ENCODE measurements at regions not wholly inside any gene's neighbourhood (a gene's known extent, or its start where the extent isn't known, plus 50 kb on each side); places are given as distances from the start of the nearest gene placed in this dataset.

GRCh38 chr4:136748773-136749172 is 783.5 kb downstream of the PCDH18 start:
- Histone ChIP-seq H3K27ac (ENCODE audit: low read length) (no peak overlapping the region), H3K4me3 (ENCODE audit: low read depth in 2 of 2, low read length in 2 of 2) (no peak overlapping the region), H3K4me1 (ENCODE audit: control insufficient read depth, insufficient read depth, low read length) (no peaks in the 10 kb centered on the region), H3K9me3 (ENCODE audit: control insufficient read depth, insufficient read depth, low read depth, low read length) (no peaks in the 10 kb centered on the region), H3K27me3 (ENCODE audit: control insufficient read depth, insufficient read depth, low read length) (no peaks in the 10 kb centered on the region), H3K36me3 (ENCODE audit: control insufficient read depth, insufficient read depth, low read length) (no peaks in the 10 kb centered on the region)
- POLR2A ChIA-PET = no interaction called here
- in situ Hi-C loops (cut with HindIII; ENCODE audit: low pct_unique_long_range_greater_than_20kb, low sequenced_read_pairs) (no loop called here), intact Hi-C loops (cut with micrococcal nuclease; ENCODE audit: unreplicated experiment) (no loop called here)
- no TSS peak for BruUV-seq (replicated peaks)
- TF ChIP-seq TCF7L2 (IDR thresholded peaks at IDR 0.05; ENCODE audit: low read depth, low read length) (no peak), POLR2AphosphoS5 (IDR thresholded peaks at IDR 0.05; ENCODE audit: low read depth, low read length) (no peak), CTCF (IDR thresholded peaks at IDR 0.05) (no peak), REST (IDR thresholded peaks at IDR 0.05; ENCODE audit: insufficient read depth in 1 of 2, low read depth in 2 of 2, low read length in 1 of 2) (no peak), SIN3A (IDR thresholded peaks at IDR 0.05; ENCODE audit: borderline replicate concordance, insufficient read depth, low read depth, low read length) (no peak)
- no peak for ATAC-seq
- DNase-seq (ENCODE audit: low read depth, low spot score) = no peak
- CTCF ChIA-PET = no interaction called here

- no TSS peak for BruUV-seq (replicated peaks)
- no peaks in the 10 kb centered on the region for H3K9me3 ChIP-seq (ENCODE audit: control insufficient read depth, insufficient read depth, low read depth, low read length)
- H3K27me3 ChIP-seq (ENCODE audit: control insufficient read depth, insufficient read depth, low read length) = no peaks in the 10 kb centered on the region
- H3K4me3 ChIP-seq (ENCODE audit: low read depth in 2 of 2, low read length in 2 of 2) = no peak overlapping the region
- intact Hi-C loops (cut with micrococcal nuclease; ENCODE audit: unreplicated experiment) (no loop called here), in situ Hi-C loops (cut with HindIII; ENCODE audit: low pct_unique_long_range_greater_than_20kb, low sequenced_read_pairs) (no loop called here)
- H3K27ac ChIP-seq (ENCODE audit: low read length) = no peak overlapping the region
- ATAC-seq = no peak
- ChIA-PET CTCF (no interaction called here), POLR2A (no interaction called here)
- no peak for TF ChIP-seq TCF7L2 (IDR thresholded peaks at IDR 0.05; ENCODE audit: low read depth, low read length)
- TF ChIP-seq SIN3A (IDR thresholded peaks at IDR 0.05; ENCODE audit: borderline replicate concordance, insufficient read depth, low read depth, low read length) = no peak
- no peak for TF ChIP-seq CTCF (IDR thresholded peaks at IDR 0.05)
- no peak for TF ChIP-seq REST (IDR thresholded peaks at IDR 0.05; ENCODE audit: insufficient read depth in 1 of 2, low read depth in 2 of 2, low read length in 1 of 2)
- TF ChIP-seq POLR2AphosphoS5 (IDR thresholded peaks at IDR 0.05; ENCODE audit: low read depth, low read length) = no peak
- H3K4me1 ChIP-seq (ENCODE audit: control insufficient read depth, insufficient read depth, low read length) = no peaks in the 10 kb centered on the region
- no peaks in the 10 kb centered on the region for H3K36me3 ChIP-seq (ENCODE audit: control insufficient read depth, insufficient read depth, low read length)
- no peak for DNase-seq (ENCODE audit: low read depth, low spot score)
Measured at GRCh38 chr4:136748165-136748564, 784.1 kb downstream of the PCDH18 start.

Data from Panc1 (cell line).